Endodermal cell (in vitro differentiated cells): ENCODE measurements at regions not wholly inside any gene's neighbourhood (a gene's known extent, or its start where the extent isn't known, plus 50 kb on each side); places are given as distances from the start of the nearest gene placed in this dataset.

ENCODE experiments used
- DNase-seq: peaks from one replicate; pipeline ENCODE4 v3.0.0-alpha.2; 2017
- H3K27ac ChIP-seq: 2 replicates; pipeline ENCODE4 v1.5.1; 2013; ENCODE audit warnings: mild to moderate bottlenecking, low read depth, low read length, moderate library complexity
- H3K27me3 ChIP-seq: 2 replicates; pipeline ENCODE4 v1.6.1; 2013; ENCODE audit warnings: mild to moderate bottlenecking, low read length, moderate library complexity; ENCODE audit not compliant: insufficient read depth, control insufficient read depth, poor library complexity, severe bottlenecking
- H3K36me3 ChIP-seq: 2 replicates; pipeline ENCODE4 v1.7.0; 2013; ENCODE audit warnings: mild to moderate bottlenecking, low read length, moderate library complexity; ENCODE audit not compliant: control insufficient read depth, insufficient read depth
- H3K4me1 ChIP-seq: one replicate; pipeline ENCODE4 v1.7.0; 2013; ENCODE audit warnings: low read length; ENCODE audit not compliant: control insufficient read depth, insufficient read depth
- H3K4me3 ChIP-seq: 2 replicates; pipeline ENCODE4 v1.5.1; 2013; ENCODE audit warnings: mild to moderate bottlenecking, low read length, moderate library complexity
- H3K9ac ChIP-seq: 2 replicates; pipeline ENCODE4 v1.6.1; 2013; ENCODE audit warnings: mild to moderate bottlenecking, low read length, moderate library complexity; ENCODE audit not compliant: poor library complexity, severe bottlenecking; ENCODE audit errors: extremely low read depth
- H3K9me3 ChIP-seq: 2 replicates; pipeline ENCODE4 v1.6.1; 2013; ENCODE audit warnings: mild to moderate bottlenecking, low read length, moderate library complexity; ENCODE audit not compliant: control insufficient read depth
- H3K27ac Mint-ChIP-seq: 2 replicates; pipeline ENCODE4 v1.8.0; 2020; ENCODE audit warnings: mixed read lengths
- H3K27me3 Mint-ChIP-seq: 2 replicates; pipeline ENCODE4 v1.8.0; 2021; ENCODE audit warnings: mild to moderate bottlenecking, mixed read lengths; ENCODE audit not compliant: insufficient read depth
- H3K36me3 Mint-ChIP-seq: 2 replicates; pipeline ENCODE4 v1.8.0; 2020; ENCODE audit warnings: low read depth, mixed read lengths
- H3K4me1 Mint-ChIP-seq: 2 replicates; pipeline ENCODE4 v1.8.0; 2020; ENCODE audit warnings: mixed read lengths
- H3K4me3 Mint-ChIP-seq: 2 replicates; pipeline ENCODE4 v1.8.0; 2020; ENCODE audit warnings: mild to moderate bottlenecking, moderate library complexity, mixed read lengths
- H3K9me3 Mint-ChIP-seq: 2 replicates; pipeline ENCODE4 v1.8.0; 2020; ENCODE audit warnings: mild to moderate bottlenecking, mixed read lengths
- CTCF ChIP-seq: fragments of 200-600 bp; sonication (generic); conservative IDR thresholded peaks from 2 replicates; pipeline ENCODE4 v1.5.0; 2021; ENCODE audit warnings: antibody characterized with exemption, mild to moderate bottlenecking
- WGBS, 2 experiments: methylation state at CpG; one replicate each; pipeline versions ENCODE4 v1.1.5 to v1.1.7; 2013; ENCODE audit warnings: missing lambda C conversion rate in 2 of 2, mixed read lengths in 1 of 2; ENCODE audit not compliant: insufficient coverage in 1 of 2, insufficient read length in 1 of 2; 5-methylcytosine and 5-hydroxymethylcytosine counted together

- no peak overlapping the region for H3K27ac ChIP-seq
- DNase-seq, result no peak
- no peaks in the 10 kb centered on the region for H3K27me3 ChIP-seq
- Mint-ChIP-seq H3K4me3 (no peak overlapping the region), H3K27me3 (no peaks in the 10 kb centered on the region), H3K36me3 (no peaks in the 10 kb centered on the region), H3K9me3 (no peaks in the 10 kb centered on the region), H3K4me1 (no peaks in the 10 kb centered on the region), H3K27ac (no peak overlapping the region)
- WGBS, 2 experiments, result 81% methylated on average over 5 of the region's 6 CpGs; no CpG with 5 or more reads in 1 of the 2 experiments
- no peak overlapping the region for H3K4me3 ChIP-seq
- no peak overlapping the region for H3K9ac ChIP-seq
- H3K9me3 ChIP-seq, result no peaks in the 10 kb centered on the region
- H3K36me3 ChIP-seq, result no peaks in the 10 kb centered on the region
- no peak for TF ChIP-seq CTCF
- H3K4me1 ChIP-seq, result no peaks in the 10 kb centered on the region
Observed at GRCh38 chr15:37517191-37517895, 417.0 kb upstream of the MEIS2 start.

- WGBS, 2 experiments, result 71% methylated on average over 1 of the region's 1 CpG; no CpG with 5 or more reads in 1 of the 2 experiments
- H3K36me3 ChIP-seq, result no peaks in the 10 kb centered on the region
- H3K36me3 Mint-ChIP-seq, result no peaks in the 10 kb centered on the region
- H3K9ac ChIP-seq, result no peak overlapping the region
- H3K9me3 Mint-ChIP-seq, result no peaks in the 10 kb centered on the region
- H3K4me3 ChIP-seq, result no peak overlapping the region
- no peaks in the 10 kb centered on the region for H3K9me3 ChIP-seq
- H3K4me1 ChIP-seq, result no peaks in the 10 kb centered on the region
- no peak for DNase-seq
- no peaks in the 10 kb centered on the region for H3K4me1 Mint-ChIP-seq
- H3K27ac ChIP-seq, result no peak overlapping the region
- no peak overlapping the region for H3K27ac Mint-ChIP-seq
- TF ChIP-seq CTCF, result no peak
- H3K4me3 Mint-ChIP-seq, result no peak overlapping the region
- no peaks in the 10 kb centered on the region for H3K27me3 Mint-ChIP-seq
- H3K27me3 ChIP-seq, result no peaks in the 10 kb centered on the region
Observed at GRCh38 chr15:37518436-37518835, 416.0 kb upstream of the TMCO5A start.

- Mint-ChIP-seq H3K27ac (no peak overlapping the region), H3K27me3 (no peaks in the 10 kb centered on the region), H3K9me3 (no peaks in the 10 kb centered on the region), H3K36me3 (no peaks in the 10 kb centered on the region), H3K4me1 (no peaks in the 10 kb centered on the region), H3K4me3 (no peak overlapping the region)
- H3K4me1 ChIP-seq, result no peaks in the 10 kb centered on the region
- no peak overlapping the region for H3K27ac ChIP-seq
- H3K9me3 ChIP-seq, result no peaks in the 10 kb centered on the region
- no peaks in the 10 kb centered on the region for H3K36me3 ChIP-seq
- WGBS, 2 experiments, result 94 to 100% methylated on average over 2 of the region's 2 CpGs
- no peak for TF ChIP-seq CTCF
- no peak overlapping the region for H3K9ac ChIP-seq
- H3K27me3 ChIP-seq, result no peaks in the 10 kb centered on the region
- H3K4me3 ChIP-seq, result no peak overlapping the region
- no peak for DNase-seq
Observed at GRCh38 chr15:37520026-37520425, 414.4 kb upstream of the TMCO5A start.
